ENCODE measurements at regions not wholly inside any gene's neighbourhood (a gene's known extent, or its start where the extent isn't known, plus 50 kb on each side); places are given as distances from the start of the nearest gene placed in this dataset.

- no peak overlapping the region for H3K27ac ChIP-seq
- in situ Hi-C loops (cut with MboI): no loop called here
- H3K4me2 ChIP-seq (ENCODE audit: unreplicated experiment): no peak overlapping the region
- 8 to 10% methylated on average over 4 of the region's 4 CpGs for WGBS, 2 experiments (ENCODE audit: low coverage in 1 of 2, low lambda C conversion rate in 2 of 2, missing lambda C conversion rate in 2 of 2)
- no peak for TF ChIP-seq EZH2 (IDR thresholded peaks at IDR 0.05; ENCODE audit: insufficient read depth, poor library complexity, severe bottlenecking)
- no peak for TF ChIP-seq EZH2phosphoT487 (IDR thresholded peaks at IDR 0.05; ENCODE audit: insufficient read depth, low read depth)
- no peak overlapping the region for H3K9ac ChIP-seq
- no peaks in the 10 kb centered on the region for H3F3A ChIP-seq (ENCODE audit: insufficient read depth)
- no peaks in the 10 kb centered on the region for H4K20me1 ChIP-seq (ENCODE audit: insufficient read depth)
- no peaks in the 10 kb centered on the region for H3K79me2 ChIP-seq (ENCODE audit: insufficient read depth)
- H3K36me3 ChIP-seq (ENCODE audit: low read depth): no peaks in the 10 kb centered on the region
- no peak overlapping the region for H3K4me3 ChIP-seq
- no peak overlapping the region for H2AFZ ChIP-seq
- H3K9me3 ChIP-seq (ENCODE audit: low read depth): no peaks in the 10 kb centered on the region
- no peaks in the 10 kb centered on the region for H3K27me3 ChIP-seq (replicated peaks; ENCODE audit: insufficient read depth)
- no peak for DNase-seq
- H3K9me2 ChIP-seq (ENCODE audit: insufficient read depth): no peaks in the 10 kb centered on the region
- H3K4me1 ChIP-seq (ENCODE audit: insufficient read depth): no peaks in the 10 kb centered on the region
These were observed 247.4 kb downstream of the ARRDC4 start for GRCh38 chr15:98207928-98208327.

GRCh38 chr15:98213346-98213979 lies 253.0 kb downstream of the ARRDC4 start:
- H3K4me1 ChIP-seq (ENCODE audit: insufficient read depth): no peaks in the 10 kb centered on the region
- H3K27ac ChIP-seq: no peak overlapping the region
- TF ChIP-seq EZH2phosphoT487 (IDR thresholded peaks at IDR 0.05; ENCODE audit: insufficient read depth, low read depth): no peak
- no peak for TF ChIP-seq EZH2 (IDR thresholded peaks at IDR 0.05; ENCODE audit: insufficient read depth, poor library complexity, severe bottlenecking)
- H3K79me2 ChIP-seq (ENCODE audit: insufficient read depth): no peaks in the 10 kb centered on the region
- WGBS, 2 experiments (ENCODE audit: low coverage in 1 of 2, low lambda C conversion rate in 2 of 2, missing lambda C conversion rate in 2 of 2): 45 to 50% methylated on average over 6 of the region's 6 CpGs
- H4K20me1 ChIP-seq (ENCODE audit: insufficient read depth): no peaks in the 10 kb centered on the region
- no peak overlapping the region for H2AFZ ChIP-seq
- H3K9ac ChIP-seq: no peak overlapping the region
- H3K9me3 ChIP-seq (ENCODE audit: low read depth): no peaks in the 10 kb centered on the region
- H3K36me3 ChIP-seq (ENCODE audit: low read depth): no peaks in the 10 kb centered on the region
- in situ Hi-C loops (cut with MboI): no loop called here
- H3K4me3 ChIP-seq: no peak overlapping the region
- H3F3A ChIP-seq (ENCODE audit: insufficient read depth): no peaks in the 10 kb centered on the region
- H3K27me3 ChIP-seq (replicated peaks; ENCODE audit: insufficient read depth): no peaks in the 10 kb centered on the region
- no peak for DNase-seq
- H3K9me2 ChIP-seq (ENCODE audit: insufficient read depth): no peaks in the 10 kb centered on the region
- H3K4me2 ChIP-seq (ENCODE audit: unreplicated experiment): no peak overlapping the region

- DNase-seq: no peak
- Histone ChIP-seq H2AFZ (no peak overlapping the region), H3K27ac (no peak overlapping the region), H3K36me3 (ENCODE audit: low read depth) (no peaks in the 10 kb centered on the region), H3K4me3 (no peak overlapping the region), H3F3A (ENCODE audit: insufficient read depth) (no peaks in the 10 kb centered on the region), H3K4me1 (ENCODE audit: insufficient read depth) (no peaks in the 10 kb centered on the region), H3K79me2 (ENCODE audit: insufficient read depth) (no peaks in the 10 kb centered on the region), H3K9ac (no peak overlapping the region), H3K27me3 (replicated peaks; ENCODE audit: insufficient read depth) (no peaks in the 10 kb centered on the region), H3K9me3 (ENCODE audit: low read depth) (no peaks in the 10 kb centered on the region), H4K20me1 (ENCODE audit: insufficient read depth) (no peaks in the 10 kb centered on the region), H3K4me2 (ENCODE audit: unreplicated experiment) (no peak overlapping the region), H3K9me2 (ENCODE audit: insufficient read depth) (no peaks in the 10 kb centered on the region)
- TF ChIP-seq EZH2 (IDR thresholded peaks at IDR 0.05; ENCODE audit: insufficient read depth, poor library complexity, severe bottlenecking) (no peak), EZH2phosphoT487 (IDR thresholded peaks at IDR 0.05; ENCODE audit: insufficient read depth, low read depth) (no peak)
- WGBS, 2 experiments (ENCODE audit: low coverage in 1 of 2, low lambda C conversion rate in 2 of 2, missing lambda C conversion rate in 2 of 2): 3 to 7% methylated on average over 4 of the region's 4 CpGs
- in situ Hi-C loops (cut with MboI): no loop called here
These were observed 255.7 kb downstream of the ARRDC4 start for GRCh38 chr15:98216166-98216565.

- Histone ChIP-seq H2AFZ (no peak overlapping the region), H3K36me3 (ENCODE audit: low read depth) (no peaks in the 10 kb centered on the region), H3K4me3 (no peak overlapping the region), H3K4me1 (ENCODE audit: insufficient read depth) (no peaks in the 10 kb centered on the region), H4K20me1 (ENCODE audit: insufficient read depth) (no peaks in the 10 kb centered on the region), H3K9ac (no peak overlapping the region), H3K4me2 (ENCODE audit: unreplicated experiment) (no peak overlapping the region), H3K9me2 (ENCODE audit: insufficient read depth) (no peaks in the 10 kb centered on the region), H3K27me3 (replicated peaks; ENCODE audit: insufficient read depth) (no peaks in the 10 kb centered on the region), H3F3A (ENCODE audit: insufficient read depth) (no peaks in the 10 kb centered on the region), H3K79me2 (ENCODE audit: insufficient read depth) (no peaks in the 10 kb centered on the region), H3K9me3 (ENCODE audit: low read depth) (no peaks in the 10 kb centered on the region), H3K27ac (no peak overlapping the region)
- no peak for DNase-seq
- TF ChIP-seq EZH2phosphoT487 (IDR thresholded peaks at IDR 0.05; ENCODE audit: insufficient read depth, low read depth) (no peak), EZH2 (IDR thresholded peaks at IDR 0.05; ENCODE audit: insufficient read depth, poor library complexity, severe bottlenecking) (no peak)
- in situ Hi-C loops (cut with MboI): no loop called here
- 10 to 12% methylated on average over 6 of the region's 6 CpGs for WGBS, 2 experiments (ENCODE audit: low coverage in 1 of 2, low lambda C conversion rate in 2 of 2, missing lambda C conversion rate in 2 of 2)
These were observed 256.9 kb downstream of the ARRDC4 start for GRCh38 chr15:98217356-98217755.

- Histone ChIP-seq H3K27ac (no peak overlapping the region), H3K4me3 (no peak overlapping the region), H3K9me3 (ENCODE audit: low read depth) (no peaks in the 10 kb centered on the region), H3K4me1 (ENCODE audit: insufficient read depth) (no peaks in the 10 kb centered on the region), H3K9me2 (ENCODE audit: insufficient read depth) (no peaks in the 10 kb centered on the region), H2AFZ (no peak overlapping the region), H3F3A (ENCODE audit: insufficient read depth) (no peaks in the 10 kb centered on the region), H3K36me3 (ENCODE audit: low read depth) (no peaks in the 10 kb centered on the region), H3K79me2 (ENCODE audit: insufficient read depth) (no peaks in the 10 kb centered on the region), H3K4me2 (ENCODE audit: unreplicated experiment) (no peak overlapping the region), H3K27me3 (replicated peaks; ENCODE audit: insufficient read depth) (no peaks in the 10 kb centered on the region), H3K9ac (no peak overlapping the region), H4K20me1 (ENCODE audit: insufficient read depth) (no peaks in the 10 kb centered on the region)
- in situ Hi-C loops (cut with MboI): no loop called here
- DNase-seq: no peak
- TF ChIP-seq EZH2phosphoT487 (IDR thresholded peaks at IDR 0.05; ENCODE audit: insufficient read depth, low read depth) (no peak), EZH2 (IDR thresholded peaks at IDR 0.05; ENCODE audit: insufficient read depth, poor library complexity, severe bottlenecking) (no peak)
- WGBS, 2 experiments (ENCODE audit: low coverage in 1 of 2, low lambda C conversion rate in 2 of 2, missing lambda C conversion rate in 2 of 2): 27 to 28% methylated on average over 3 of the region's 3 CpGs
These were observed 260.6 kb downstream of the ARRDC4 start for GRCh38 chr15:98221144-98221543.
